G401.6 (cell line): ENCODE measurements at regions not wholly inside any gene's neighbourhood (a gene's known extent, or its start where the extent isn't known, plus 50 kb on each side); places are given as distances from the start of the nearest gene placed in this dataset.

Experiments used
- FAIRE-seq: peaks from 2 replicates; lab custom pipeline; 2012; peaks lifted over from hg19 to GRCh38; lab: Jason Lieb, UNC

DNA sequence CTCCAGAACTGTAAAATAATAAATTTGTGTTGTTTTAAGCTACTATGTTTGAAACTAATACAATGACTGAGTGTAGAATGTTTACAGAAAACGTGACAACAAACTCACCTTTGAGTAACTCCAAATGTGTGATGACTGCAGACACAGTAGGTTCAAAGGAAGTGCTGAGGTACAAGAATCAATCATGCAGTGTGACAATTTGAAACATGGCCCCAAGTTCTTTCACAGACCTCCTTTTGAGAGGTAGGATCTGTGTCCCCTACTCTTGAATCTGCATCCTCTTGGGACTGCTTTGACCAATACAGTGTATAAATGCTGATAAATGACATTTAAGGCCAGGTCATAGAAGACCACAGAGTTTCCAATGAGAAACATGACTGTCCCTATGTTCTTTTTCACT, 667.7 kb upstream of the DIPK2B start:
- no peak for FAIRE-seq

DNA sequence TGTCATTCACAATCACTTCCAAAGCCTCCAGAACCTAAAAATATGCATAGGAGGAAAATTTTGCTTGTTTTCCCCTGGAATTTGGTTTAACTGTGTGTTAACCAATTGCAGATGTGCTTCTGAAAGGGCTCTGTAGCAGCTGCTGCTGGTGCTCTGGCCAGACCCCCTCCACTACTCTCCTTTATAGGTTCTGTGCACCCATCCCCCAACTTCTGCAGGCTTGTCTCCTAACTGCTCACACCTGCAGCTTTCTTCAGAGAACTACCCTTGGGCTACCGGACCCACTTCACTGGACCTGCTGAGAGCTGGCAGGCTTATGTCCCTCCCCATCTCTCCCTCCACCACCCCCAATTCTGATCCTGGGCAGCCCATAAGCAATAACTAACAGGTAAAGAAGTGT, 662.1 kb upstream of the DIPK2B start:
- no peak for FAIRE-seq

DNA sequence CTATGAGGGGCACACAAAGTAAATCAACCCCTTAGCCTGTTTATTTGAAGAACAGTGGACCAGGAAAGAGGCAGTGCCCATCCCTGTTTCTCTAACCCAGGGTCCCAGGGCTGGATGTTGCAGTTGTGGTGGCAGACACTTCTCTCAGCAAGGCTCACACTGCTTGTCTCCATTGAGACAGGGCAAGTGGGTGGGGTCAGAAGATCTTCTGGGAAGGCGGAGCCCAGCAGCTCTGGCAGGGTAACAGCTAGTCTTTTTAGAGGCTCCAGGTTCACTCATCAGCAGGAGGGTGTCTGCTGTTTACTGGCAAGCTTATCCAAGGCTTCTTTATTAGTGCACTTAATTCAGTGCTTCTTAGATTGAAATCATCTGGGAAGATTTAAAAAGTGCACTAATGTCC, 659.8 kb upstream of the DIPK2B start:
- no peak for FAIRE-seq

DNA sequence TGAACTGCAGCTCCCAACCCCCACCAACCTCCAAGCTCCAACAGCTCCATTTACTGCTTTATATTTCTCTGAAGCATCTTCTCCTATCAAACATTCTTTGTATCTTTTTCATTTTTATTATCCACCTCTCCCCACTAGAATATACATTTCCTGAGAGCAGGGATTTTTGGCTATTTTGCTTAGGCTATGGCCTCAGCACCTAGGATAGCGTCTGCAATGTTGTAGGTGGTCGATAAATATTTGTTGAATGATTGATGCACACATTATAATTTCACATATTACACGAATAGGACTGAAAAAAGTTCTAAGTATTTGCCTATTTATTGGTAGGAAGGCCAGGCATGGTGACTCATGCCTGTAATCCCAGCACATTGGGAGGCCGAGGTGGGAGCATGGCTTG, 658.7 kb upstream of the DIPK2B start:
- FAIRE-seq = no peak

DNA sequence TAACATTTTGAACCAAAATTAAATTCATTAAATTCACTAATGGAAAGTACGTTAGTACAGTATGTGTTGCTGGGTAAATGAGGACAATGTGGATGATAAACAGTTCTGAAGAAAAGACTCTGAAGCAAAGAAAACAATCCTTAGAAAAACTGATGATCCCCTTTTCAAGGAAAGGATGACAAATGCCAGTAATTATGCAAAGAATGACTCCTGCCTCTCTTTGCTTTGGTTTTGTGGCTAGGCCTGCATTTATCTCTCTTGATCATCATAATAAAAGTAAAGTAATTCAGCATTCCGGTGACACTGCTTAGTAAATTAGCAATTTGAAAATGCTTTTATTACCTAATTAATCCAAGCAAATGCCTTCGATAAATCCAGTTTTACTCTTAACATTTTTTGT, 652.2 kb upstream of the DIPK2B start:
- FAIRE-seq = no peak

DNA sequence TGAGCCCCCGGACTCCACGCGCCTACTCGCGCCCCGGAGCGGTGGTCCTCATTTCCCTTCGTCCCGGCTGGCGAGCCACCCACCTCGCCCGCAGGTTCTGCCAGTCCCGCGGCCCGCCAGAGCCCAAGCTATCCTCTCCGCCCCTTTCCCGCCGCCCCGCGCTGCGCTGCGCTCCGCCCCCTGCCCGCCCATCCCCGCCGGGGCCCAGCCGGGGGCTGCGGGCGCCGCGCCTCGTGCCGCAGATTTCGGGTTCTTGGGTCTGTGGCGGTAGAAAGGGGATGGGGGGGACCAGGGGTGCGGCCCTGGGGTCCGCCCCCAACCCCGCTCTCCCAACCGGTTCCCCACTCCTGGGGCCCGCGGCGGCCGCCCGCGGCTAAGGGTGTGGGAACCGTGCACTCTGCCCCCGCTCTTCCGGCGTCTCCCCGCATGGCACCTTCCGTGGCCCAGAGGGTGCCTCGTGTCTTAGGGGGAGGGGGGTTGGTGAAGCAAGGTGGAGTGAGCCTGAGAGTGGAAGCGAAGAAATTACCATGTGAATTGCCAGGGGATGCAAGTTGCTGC, 650.8 kb upstream of the DIPK2B start:
- FAIRE-seq = no peak

DNA sequence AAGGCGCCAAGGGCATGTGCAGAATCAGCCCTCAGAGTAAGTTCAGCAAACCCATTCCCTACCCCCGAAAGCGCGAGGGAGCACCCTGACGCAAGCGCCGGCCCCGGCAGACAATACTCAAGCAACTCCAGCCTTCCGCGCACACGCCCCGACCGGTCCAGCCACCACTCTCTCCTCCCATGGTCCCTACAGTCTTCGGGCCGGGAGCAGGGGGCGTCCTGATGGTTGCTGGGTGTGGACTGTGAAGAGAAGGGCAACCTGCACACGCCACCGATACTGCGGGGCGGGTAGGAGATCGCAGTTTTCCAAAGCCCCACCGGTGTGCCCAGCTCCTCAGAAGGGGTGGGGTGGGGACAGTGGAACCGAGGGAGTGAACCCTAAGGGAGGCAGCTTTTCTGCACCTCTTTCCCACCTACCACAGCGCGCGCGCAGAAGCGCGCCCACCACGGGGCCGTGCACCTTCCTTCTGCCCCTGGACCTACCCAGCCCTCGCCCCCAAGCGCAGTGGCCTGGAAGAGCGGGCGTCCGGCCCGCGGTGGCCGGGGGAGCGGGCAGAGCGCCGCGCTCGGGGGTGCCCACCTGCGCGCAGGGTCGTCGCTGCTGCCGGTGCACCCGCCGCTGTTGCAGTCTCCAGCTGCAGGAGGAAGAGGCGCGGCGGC, 650.2 kb upstream of the DIPK2B start:
- FAIRE-seq = no peak

DNA sequence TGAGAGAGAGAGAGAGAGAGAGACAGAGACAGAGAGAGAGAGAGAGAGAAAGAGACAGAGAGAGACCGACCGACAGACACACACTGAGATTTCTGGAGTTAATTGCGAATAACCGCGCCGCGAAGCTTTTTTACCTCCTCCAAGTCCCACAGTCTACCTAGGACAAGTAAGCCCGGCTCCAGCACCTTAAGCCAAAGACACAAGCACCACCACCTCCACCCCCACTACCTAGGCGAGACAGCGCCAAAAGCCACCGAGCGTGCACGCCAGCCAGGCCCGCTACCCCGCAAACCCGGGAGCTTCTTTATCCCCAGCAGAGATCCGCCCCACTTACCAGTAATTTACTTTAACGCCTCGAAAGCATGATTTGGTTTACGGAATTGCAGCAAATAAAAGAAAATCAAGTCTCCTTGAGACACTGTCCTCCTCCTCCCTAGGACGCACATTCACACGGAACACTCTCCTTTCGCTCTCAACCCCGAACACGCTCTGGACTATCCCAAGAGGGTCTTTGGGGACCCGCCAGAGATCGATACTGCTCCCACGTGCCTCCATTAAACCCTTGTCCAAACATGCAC, 649.6 kb upstream of the DIPK2B start:
- no peak for FAIRE-seq

DNA sequence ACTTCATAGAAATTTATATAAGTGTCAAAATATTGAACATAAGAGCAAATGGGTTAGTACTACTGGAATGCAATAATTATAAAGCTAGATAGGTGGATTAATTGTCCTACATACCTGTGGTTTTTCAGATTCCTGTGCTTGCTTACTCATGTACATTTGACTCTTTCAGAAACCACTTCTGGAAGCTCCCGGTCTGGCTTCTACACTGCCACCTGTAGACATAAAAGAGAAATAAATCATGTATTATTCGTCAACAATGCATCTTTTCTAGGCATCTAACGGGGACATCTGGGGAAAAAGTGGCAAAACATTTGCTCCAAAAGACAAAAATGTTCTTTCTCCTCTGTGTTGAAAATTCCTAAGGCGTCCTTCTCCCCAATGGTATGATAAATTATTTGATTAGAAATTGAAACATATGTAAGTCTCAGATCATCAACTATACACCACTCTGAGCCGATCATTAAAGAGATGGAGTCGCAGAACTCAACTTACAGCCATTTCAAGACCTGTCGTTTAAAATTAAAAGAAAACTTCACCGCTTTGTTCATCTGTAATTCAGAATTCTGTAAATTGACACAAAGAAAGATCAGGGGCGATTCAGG, 648.7 kb upstream of the DIPK2B start:
- FAIRE-seq = peak; percentile 89

DNA sequence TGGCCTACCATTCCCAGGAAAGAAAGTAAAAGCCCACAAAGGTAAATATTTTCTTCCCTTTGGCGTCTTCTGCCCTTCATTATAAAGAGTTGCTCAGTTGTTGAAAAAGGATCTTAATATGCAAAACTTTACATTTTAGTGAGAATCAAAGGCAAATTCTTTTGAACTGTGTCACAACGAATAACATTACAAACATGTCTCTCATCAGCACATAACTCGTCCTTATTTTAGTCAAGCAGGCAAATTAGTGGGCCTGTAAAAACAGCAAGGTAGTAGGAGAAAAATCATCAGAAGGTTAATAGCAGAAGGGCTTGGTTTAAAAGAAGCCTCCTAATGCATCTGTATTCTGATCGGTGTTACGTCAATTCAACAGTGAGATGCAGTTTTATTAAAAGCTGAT, 647.3 kb upstream of the DIPK2B start:
- FAIRE-seq = no peak

DNA sequence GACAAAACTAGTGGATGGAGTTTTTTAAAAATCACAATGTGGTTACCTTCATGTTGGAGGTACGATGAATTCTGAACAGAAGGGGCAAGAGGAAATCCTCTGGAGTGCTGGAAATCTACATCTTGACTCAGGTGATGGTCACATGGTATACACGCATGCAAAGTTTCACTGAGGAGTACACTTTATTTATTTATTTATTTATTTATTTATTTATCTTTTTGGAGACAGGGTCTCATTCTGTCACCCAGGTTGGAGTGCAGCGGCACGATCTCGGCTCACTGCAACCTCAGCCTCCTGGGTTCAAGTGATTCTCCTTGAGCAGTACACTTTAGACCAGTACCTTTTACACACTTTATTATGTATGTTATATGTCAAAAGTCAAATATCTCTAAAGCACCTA, 645.7 kb upstream of the DIPK2B start:
- FAIRE-seq = no peak

DNA sequence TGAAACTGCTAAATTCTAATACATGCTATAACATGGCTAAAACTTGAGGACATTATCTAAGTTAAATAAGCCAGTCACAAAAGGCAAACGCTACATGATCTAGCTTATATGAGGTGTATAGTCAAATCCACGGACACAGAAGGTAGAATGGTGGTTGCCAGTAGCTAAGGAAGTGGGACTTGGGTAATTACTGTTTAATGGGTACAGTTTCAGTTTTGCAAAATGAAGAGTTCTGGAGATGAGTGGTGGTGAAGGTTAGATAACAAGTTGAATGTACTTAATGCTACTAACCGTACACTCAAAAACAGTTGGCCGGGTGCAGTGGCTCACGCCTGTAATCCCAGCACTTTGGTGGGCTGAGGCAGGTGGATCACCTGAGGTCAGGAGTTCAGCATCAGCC, 644.5 kb upstream of the DIPK2B start:
- no peak for FAIRE-seq

DNA sequence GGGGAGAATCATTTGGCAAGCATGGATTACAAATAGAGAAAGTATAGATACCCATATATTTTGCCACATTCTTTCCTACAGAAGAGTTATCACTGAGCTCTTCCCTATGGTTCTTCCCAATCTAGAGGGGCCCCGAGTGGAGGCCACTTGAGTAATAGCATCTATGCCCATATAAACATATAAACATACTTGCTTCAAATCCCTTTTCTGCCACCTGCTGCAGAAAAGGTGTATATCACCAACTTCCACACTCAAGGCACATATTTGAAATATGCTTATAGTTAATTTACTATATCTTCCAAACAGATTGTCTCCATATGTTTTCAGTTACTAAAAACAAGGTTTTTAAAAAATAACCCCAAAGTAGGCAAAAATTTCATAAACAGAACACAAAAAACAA, 642.8 kb upstream of the DIPK2B start:
- peak; percentile 66 for FAIRE-seq

DNA sequence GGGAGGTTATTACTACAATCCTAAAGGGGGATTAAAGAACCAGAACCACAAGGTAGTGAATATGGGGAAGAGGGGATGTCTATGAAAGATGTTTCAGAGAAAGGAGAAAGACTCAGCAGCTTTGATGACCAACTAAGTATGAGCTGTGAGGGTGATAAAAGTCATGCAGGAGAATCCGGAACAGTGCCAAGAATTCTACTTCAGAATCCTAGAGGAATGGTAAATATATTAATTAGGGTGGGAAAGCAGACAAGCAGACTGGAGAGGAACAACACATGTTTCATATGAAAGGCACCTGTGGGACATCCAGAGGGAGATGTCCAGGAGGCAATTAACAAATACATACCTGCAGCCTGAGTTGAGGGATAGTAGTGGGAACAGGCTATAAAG, 642.2 kb upstream of the DIPK2B start:
- no peak for FAIRE-seq

DNA sequence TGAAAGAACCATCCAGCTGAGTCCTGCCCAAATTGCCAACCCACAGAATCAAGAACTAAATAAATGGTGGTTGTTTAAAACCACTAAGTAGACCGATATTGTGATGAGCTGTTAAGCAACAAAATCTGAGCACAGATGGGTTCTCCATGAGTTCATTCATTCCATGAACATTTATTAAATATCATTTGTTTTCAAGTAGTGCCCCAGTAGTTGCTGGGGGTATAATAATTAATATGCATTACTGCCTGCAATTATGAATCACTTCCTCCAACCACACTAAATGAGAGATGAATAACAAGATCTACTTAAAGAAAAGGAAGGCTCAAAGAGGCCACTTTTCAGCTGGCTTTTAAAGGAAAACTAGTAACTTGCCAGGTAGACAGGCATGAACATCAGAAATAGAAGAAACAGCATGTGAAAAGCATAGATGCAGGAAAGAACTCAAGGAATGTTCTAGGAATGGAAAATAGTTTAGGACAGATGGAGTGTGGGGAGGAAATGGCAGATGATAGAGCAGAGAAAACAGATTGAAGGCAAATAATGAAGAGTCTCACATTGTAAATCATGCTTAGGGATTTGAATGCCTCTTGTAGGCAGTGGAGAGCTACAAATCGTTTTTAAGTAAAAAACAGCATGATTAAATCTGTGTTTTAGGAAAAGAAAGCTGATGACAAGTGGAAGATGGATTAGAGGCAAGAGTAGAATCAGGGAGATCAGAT, 641.7 kb upstream of the DIPK2B start:
- no peak for FAIRE-seq

DNA sequence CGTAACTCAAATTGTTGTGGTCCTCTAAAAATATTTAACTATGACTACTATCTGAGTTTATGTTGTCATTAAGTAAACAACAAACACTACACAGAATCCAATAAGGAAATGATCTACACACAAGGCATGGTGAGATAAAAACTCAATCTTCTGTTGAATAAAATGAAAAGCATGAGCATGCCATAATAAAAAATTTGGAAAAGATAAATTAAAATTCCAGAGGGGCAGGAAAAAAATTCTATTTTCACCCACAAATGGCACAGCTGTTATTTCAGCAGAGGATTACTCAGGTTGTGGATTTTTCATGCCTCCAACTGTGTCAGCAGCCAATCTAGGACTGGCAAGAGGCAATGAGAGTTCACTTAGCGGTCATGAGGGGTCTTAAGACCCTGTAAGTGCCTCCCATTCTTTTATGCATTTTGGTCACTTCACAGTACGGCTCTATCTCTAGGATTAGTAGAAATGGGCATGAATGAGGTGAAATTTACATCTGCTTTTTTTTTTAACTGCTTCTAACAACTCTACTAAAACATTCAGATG, 639.8 kb upstream of the DIPK2B start:
- FAIRE-seq = no peak

DNA sequence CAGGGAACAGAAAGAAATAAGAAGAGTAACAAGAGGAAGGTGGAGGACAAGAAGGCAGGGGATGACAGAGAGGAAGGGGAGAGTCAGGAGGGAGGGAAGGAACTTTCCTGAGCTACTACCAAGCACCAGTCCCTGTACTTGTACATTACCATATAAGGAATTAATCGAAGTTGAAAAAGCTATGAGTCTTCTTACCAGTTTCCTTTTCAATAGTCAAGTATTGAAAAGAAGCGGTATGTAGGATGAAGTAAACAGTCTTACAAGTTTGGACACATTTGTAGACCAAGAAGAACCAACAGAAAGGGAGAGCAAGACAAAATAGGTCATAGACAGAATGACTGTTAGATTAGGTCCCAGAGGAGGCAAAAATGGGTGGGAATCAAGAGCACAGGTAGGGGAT, 629.7 kb upstream of the DIPK2B start:
- FAIRE-seq = no peak

DNA sequence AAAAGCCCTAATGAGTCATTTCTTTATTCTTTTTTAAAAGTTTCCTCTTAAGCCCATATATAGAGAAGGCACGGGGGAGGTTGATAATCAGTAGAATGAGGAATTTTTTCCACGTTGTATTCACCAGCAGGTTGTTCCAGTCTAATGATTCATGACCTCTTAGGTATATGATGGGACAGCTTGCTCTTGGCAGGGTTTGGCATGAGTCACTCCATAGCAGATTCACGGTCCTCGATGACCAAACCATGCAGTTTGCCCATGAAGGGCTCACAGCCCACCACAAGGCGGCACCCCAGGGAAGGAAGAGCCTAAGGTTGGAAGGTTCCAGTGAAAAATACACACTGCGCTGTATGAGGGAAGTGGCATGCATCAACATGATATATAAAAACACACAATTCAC, 623.8 kb upstream of the DIPK2B start:
- FAIRE-seq = no peak

DNA sequence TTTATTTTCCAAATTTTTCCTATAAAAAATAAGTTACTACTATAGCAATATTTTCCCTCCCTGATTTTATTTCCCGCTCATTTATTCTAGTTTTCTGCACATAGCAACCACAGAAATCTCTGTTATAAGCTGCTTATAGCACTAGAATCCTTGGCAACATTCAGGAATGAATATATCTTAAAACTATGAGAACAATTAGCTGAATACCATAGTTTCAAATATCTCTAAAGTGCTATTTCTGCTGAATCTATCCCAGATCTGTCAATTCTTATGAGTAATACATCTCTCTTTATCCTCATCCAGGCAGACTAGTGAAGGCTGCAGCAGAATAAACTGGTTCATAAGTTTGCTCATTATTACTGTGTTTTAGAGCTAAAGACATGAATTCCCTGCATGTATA, 622.9 kb upstream of the DIPK2B start:
- FAIRE-seq = no peak

DNA sequence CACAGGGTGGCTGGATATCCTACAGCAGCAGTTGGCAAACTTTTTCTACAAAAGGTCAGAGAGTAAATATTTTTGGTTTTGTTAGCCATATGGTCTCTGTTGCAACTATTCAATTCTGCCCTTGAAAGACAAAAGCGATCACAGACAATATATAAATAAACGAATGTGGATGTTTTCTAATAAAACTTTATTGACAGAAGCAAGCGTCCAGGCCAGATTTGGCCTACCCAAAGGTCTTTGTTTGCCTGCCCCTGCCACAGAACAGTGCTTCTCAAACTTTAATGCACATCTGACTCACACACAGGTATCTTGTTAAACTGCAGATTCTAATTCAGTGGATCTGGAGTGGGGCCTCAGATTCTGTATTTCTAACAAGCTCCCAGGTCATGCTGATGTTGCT, 621.4 kb upstream of the DIPK2B start:
- FAIRE-seq = no peak

DNA sequence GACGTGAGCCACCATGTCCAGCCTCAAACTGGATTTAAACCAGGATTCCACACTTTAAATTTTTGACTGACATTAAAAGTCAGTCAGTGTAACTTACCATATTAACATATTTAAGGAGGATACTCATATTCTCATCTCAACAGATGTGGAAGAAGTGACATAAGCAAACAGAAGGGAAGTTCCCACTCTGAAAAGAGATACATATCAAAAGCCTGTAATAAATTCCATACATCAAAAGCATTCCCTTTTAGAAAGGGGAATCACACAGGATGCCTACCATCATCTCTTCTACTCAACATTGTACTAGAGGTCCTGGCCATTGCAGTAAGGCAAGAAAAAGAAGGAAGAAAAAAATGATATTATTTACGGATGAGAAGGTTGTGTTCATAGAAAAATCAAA, 618.2 kb upstream of the DIPK2B start:
- no peak for FAIRE-seq

DNA sequence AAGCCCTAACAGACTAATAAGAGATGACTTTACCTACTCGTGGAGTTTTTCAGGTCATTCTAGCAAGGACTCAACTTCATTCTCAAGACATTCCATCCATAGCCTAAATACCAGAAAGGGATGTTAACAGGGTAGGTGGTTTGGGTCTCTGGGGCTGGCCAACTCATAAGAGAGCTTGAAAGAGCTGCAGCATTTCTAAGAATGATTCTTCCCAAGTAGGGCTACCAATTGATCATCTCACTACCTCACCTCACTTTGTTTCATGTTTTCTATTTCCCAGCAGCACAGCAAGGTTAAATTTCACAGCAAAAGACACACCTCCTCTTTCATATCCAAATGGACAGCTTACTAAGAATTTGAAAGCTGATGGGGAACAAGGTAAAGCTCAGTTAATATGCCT, 614.8 kb upstream of the DIPK2B start:
- FAIRE-seq = no peak

DNA sequence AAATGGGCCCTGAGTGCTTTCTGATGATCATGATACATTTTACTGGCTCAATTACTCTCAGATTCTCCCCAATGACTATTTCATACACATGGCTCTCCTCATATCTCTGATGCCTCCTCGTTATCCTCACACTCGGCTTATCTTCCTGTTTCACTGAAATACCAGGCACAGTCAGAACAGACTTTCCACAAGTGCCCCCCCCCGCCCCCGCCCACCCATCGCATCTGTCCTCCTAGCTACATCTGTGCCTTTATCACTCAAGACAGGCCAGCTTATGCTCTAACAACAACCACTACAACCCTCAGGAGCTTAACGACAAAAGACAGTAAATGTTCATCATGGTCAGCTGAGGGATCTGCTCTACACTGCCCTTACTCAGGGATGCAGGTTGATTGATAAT, 610.6 kb upstream of the DIPK2B start:
- no peak for FAIRE-seq
